HepG2 (cell line): ENCODE measurements at regions not wholly inside any gene's neighbourhood (a gene's known extent, or its start where the extent isn't known, plus 50 kb on each side); places are given as distances from the start of the nearest gene placed in this dataset.

Experiments
- AGO1 ChIP-seq: fragments of 200-400 bp; formaldehyde crosslinking; IDR thresholded peaks from 2 replicates; pipeline ENCODE4 v1.6.1; 2017; ENCODE audit warnings: mild to moderate bottlenecking, low read depth, low read length, moderate library complexity; ENCODE audit not compliant: poor library complexity, severe bottlenecking
- CREB1 ChIP-seq, 2 experiments: fragments of 450-650 bp in 1 of 2; IDR thresholded peaks; 2 replicates each; pipeline ENCODE4 v1.6.1; 2016 to 2017; ENCODE audit warnings: control low read depth in 1 of 2, mild to moderate bottlenecking in 1 of 2, missing compliant biosample characterization in 1 of 2, missing genetic modification characterization in 1 of 2
- GFI1 ChIP-seq: sonication (generic); formaldehyde crosslinking; IDR thresholded peaks from 2 replicates; pipeline ENCODE4 v1.5.0; 2020; ENCODE audit warnings: missing genetic modification reagents, mild to moderate bottlenecking, borderline replicate concordance
- KDM5A ChIP-seq: fragments of 200-600 bp; sonication (generic); IDR thresholded peaks from 2 replicates; pipeline ENCODE4 v1.7.0; 2018; ENCODE audit warnings: antibody characterized with exemption, mild to moderate bottlenecking, low read length, borderline replicate concordance
- KDM6A ChIP-seq: IDR thresholded peaks from 2 replicates; pipeline ENCODE4 v1.6.1; 2016; ENCODE audit warnings: low read depth
- KLF13 ChIP-seq: sonication (generic); formaldehyde crosslinking; IDR thresholded peaks from 2 replicates; pipeline ENCODE4 v1.4.0; 2020; ENCODE audit warnings: mild to moderate bottlenecking, missing genetic modification reagents
- MIER3 ChIP-seq: IDR thresholded peaks from 2 replicates; pipeline ENCODE4 v1.6.1; 2016; ENCODE audit warnings: missing compliant biosample characterization, borderline replicate concordance
- RARG ChIP-seq: sonication (generic); formaldehyde crosslinking; IDR thresholded peaks from 2 replicates; pipeline ENCODE4 v1.4.0; 2020; ENCODE audit warnings: low read depth, mild to moderate bottlenecking, missing genetic modification reagents
- SETDB1 ChIP-seq: sonication (generic); formaldehyde crosslinking; IDR thresholded peaks from 2 replicates; pipeline ENCODE4 v1.5.1; 2020; ENCODE audit warnings: missing genetic modification reagents, mild to moderate bottlenecking, borderline replicate concordance
- SMARCC2 ChIP-seq: fragments of 450-650 bp; IDR thresholded peaks from 2 replicates; pipeline ENCODE4 v1.6.1; 2017; ENCODE audit warnings: antibody characterized with exemption, mild to moderate bottlenecking
- SMARCE1 ChIP-seq: fragments of 450-650 bp; IDR thresholded peaks from 2 replicates; pipeline ENCODE4 v1.6.1; 2017; ENCODE audit warnings: borderline replicate concordance
- SOX13 ChIP-seq, 3 experiments: fragments of 450-650 bp in 1 of 3; sonication (generic) in 1 of 3; formaldehyde crosslinking in 1 of 3; IDR thresholded peaks in 2 of 3; conservative IDR thresholded peaks in 1 of 3; 2 replicates each; pipeline versions ENCODE4 v1.5.0 to v1.6.1; 2016 to 2020; ENCODE audit warnings: antibody characterized with exemption in 1 of 3, mild to moderate bottlenecking in 1 of 3, missing compliant biosample characterization in 1 of 3, missing genetic modification reagents in 1 of 3, moderate library complexity in 1 of 3
- TBL1XR1 ChIP-seq: fragments of 150-350 bp; IDR thresholded peaks from 2 replicates; pipeline ENCODE4 v1.6.1; 2014; ENCODE audit warnings: borderline replicate concordance, low read length; ENCODE audit not compliant: partially characterized antibody
- WIZ ChIP-seq: sonication (generic); formaldehyde crosslinking; IDR thresholded peaks from 2 replicates; pipeline ENCODE4 v1.5.1; 2020; ENCODE audit warnings: mild to moderate bottlenecking, missing genetic modification reagents
- ZBTB38 ChIP-seq: sonication (generic); formaldehyde crosslinking; IDR thresholded peaks from 2 replicates; pipeline ENCODE4 v1.5.1; 2020; ENCODE audit warnings: mild to moderate bottlenecking, missing genetic modification reagents
- ZNF20 ChIP-seq: sonication (generic); formaldehyde crosslinking; IDR thresholded peaks from 2 replicates; pipeline ENCODE4 v1.4.0; 2020; ENCODE audit warnings: mild to moderate bottlenecking, moderate library complexity, missing genetic modification reagents
- ZNF224 ChIP-seq: sonication (generic); formaldehyde crosslinking; IDR thresholded peaks from 2 replicates; pipeline ENCODE4 v1.5.0; 2020; ENCODE audit warnings: mild to moderate bottlenecking, missing genetic modification reagents
- ZNF230 ChIP-seq: sonication (generic); formaldehyde crosslinking; IDR thresholded peaks from 2 replicates; pipeline ENCODE4 v1.4.0; 2020; ENCODE audit warnings: mild to moderate bottlenecking, missing genetic modification reagents
- ZNF354B ChIP-seq: sonication (generic); formaldehyde crosslinking; IDR thresholded peaks from 2 replicates; pipeline ENCODE4 v1.8.0; 2022; ENCODE audit warnings: mild to moderate bottlenecking, missing genetic modification reagents
- ZNF557 ChIP-seq: sonication (generic); formaldehyde crosslinking; IDR thresholded peaks from 2 replicates; pipeline ENCODE4 v1.4.0; 2020; ENCODE audit warnings: missing genetic modification reagents
- ZNF569 ChIP-seq: sonication (generic); formaldehyde crosslinking; IDR thresholded peaks from 2 replicates; pipeline ENCODE4 v1.5.0; 2020; ENCODE audit warnings: mild to moderate bottlenecking, missing genetic modification reagents, moderate library complexity, borderline replicate concordance
- TF ChIP-seq, protein P1 (sequence below): sonication (generic); formaldehyde crosslinking; IDR thresholded peaks from 2 replicates; pipeline ENCODE4 v1.4.0; 2020; ENCODE audit warnings: low read depth, mild to moderate bottlenecking, missing genetic modification reagents
- TF ChIP-seq, protein P2 (sequence below): IDR thresholded peaks from 2 replicates; pipeline ENCODE4 v1.6.1; 2016; ENCODE audit warnings: missing compliant biosample characterization, missing genetic modification reagents, borderline replicate concordance
- TF ChIP-seq, protein P3 (sequence below): sonication (generic); formaldehyde crosslinking; IDR thresholded peaks from 2 replicates; pipeline ENCODE4 v1.8.1; 2022; ENCODE audit warnings: low read depth, mild to moderate bottlenecking, missing genetic modification reagents
- TF ChIP-seq, protein P4 (sequence below): sonication (generic); IDR thresholded peaks from 2 replicates; pipeline ENCODE4 v1.6.1; 2016; ENCODE audit warnings: low read depth, borderline replicate concordance

DNA sequence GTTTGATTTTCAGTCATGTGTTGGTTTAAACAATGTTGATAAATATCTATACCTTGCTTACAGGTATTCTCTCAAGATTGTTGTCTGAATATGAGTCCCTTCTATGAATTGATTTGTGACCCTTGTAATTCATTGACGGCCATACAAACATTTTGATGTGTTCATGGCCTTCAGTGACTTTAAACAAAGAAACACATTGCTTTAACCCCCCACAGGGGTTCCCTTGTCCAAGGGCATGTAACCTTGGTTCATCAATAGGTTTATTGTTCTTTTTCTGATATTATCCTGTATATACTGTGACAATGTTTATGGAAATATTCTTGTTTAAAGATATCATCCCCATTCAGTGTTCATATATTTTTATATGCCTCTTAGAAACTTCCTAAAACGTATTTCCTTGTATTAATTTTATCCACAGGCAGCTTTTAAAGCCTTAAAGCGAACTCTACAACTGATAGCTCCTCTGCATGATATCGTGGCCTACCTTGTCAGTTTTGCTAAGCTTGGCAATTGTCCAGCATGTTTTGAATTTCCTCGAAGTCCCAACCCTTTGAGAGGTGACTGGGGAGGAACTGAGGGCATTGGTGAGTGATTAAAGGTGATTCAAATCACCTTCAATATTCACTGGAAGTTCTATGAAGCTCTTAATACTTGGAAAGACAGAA lies 87.0 kb downstream of the CD164 start (continued):
- TF ChIP-seq, protein P1, sequence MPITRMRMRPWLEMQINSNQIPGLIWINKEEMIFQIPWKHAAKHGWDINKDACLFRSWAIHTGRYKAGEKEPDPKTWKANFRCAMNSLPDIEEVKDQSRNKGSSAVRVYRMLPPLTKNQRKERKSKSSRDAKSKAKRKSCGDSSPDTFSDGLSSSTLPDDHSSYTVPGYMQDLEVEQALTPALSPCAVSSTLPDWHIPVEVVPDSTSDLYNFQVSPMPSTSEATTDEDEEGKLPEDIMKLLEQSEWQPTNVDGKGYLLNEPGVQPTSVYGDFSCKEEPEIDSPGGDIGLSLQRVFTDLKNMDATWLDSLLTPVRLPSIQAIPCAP (CRISPR knock-in tag): no peak
- TF ChIP-seq SETDB1 (CRISPR knock-in tag) (no peak), SOX13 (IDR thresholded peaks at IDR 0.05) (peak; percentile 39; the same call in 1 of the 2 replicates), SOX13 (CRISPR knock-in tag; conservative IDR thresholded peaks at IDR 0.05 in 1 of 2, IDR thresholded peaks at IDR 0.05 in 1 of 2) (peak in 1 of 2 experiments; percentile 92; a peak in 2 of 4 replicates), GFI1 (CRISPR knock-in tag) (peak; percentile 42; the same call in 1 of the 2 replicates), KDM5A (no peak), ZNF230 (CRISPR knock-in tag) (no peak), ZNF354B (no peak), WIZ (CRISPR knock-in tag) (no peak), ZBTB38 (CRISPR knock-in tag) (no peak), TBL1XR1 (no peak), ZNF224 (CRISPR knock-in tag) (no peak), SMARCC2 (no peak), AGO1 (no peak), RARG (no peak), ZNF569 (CRISPR knock-in tag) (no peak), CREB1 (IDR thresholded peaks at IDR 0.05) (no peak), CREB1 (CRISPR knock-in tag; IDR thresholded peaks at IDR 0.05) (peak; percentile 50), MIER3 (no peak), KDM6A (no peak), ZNF20 (CRISPR knock-in tag) (no peak), KLF13 (CRISPR knock-in tag) (no peak), SMARCE1 (no peak), ZNF557 (CRISPR knock-in tag) (no peak)
- TF ChIP-seq, protein P2, sequence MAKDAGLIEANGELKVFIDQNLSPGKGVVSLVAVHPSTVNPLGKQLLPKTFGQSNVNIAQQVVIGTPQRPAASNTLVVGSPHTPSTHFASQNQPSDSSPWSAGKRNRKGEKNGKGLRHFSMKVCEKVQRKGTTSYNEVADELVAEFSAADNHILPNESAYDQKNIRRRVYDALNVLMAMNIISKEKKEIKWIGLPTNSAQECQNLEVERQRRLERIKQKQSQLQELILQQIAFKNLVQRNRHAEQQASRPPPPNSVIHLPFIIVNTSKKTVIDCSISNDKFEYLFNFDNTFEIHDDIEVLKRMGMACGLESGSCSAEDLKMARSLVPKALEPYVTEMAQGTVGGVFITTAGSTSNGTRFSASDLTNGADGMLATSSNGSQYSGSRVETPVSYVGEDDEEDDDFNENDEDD (CRISPR knock-in tag): no peak
- TF ChIP-seq, protein P3, sequence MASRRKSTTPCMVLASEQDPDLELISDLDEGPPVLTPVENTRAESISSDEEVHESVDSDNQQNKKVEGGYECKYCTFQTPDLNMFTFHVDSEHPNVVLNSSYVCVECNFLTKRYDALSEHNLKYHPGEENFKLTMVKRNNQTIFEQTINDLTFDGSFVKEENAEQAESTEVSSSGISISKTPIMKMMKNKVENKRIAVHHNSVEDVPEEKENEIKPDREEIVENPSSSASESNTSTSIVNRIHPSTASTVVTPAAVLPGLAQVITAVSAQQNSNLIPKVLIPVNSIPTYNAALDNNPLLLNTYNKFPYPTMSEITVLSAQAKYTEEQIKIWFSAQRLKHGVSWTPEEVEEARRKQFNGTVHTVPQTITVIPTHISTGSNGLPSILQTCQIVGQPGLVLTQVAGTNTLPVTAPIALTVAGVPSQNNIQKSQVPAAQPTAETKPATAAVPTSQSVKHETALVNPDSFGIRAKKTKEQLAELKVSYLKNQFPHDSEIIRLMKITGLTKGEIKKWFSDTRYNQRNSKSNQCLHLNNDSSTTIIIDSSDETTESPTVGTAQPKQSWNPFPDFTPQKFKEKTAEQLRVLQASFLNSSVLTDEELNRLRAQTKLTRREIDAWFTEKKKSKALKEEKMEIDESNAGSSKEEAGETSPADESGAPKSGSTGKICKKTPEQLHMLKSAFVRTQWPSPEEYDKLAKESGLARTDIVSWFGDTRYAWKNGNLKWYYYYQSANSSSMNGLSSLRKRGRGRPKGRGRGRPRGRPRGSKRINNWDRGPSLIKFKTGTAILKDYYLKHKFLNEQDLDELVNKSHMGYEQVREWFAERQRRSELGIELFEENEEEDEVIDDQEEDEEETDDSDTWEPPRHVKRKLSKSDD: no peak
- TF ChIP-seq, protein P4, sequence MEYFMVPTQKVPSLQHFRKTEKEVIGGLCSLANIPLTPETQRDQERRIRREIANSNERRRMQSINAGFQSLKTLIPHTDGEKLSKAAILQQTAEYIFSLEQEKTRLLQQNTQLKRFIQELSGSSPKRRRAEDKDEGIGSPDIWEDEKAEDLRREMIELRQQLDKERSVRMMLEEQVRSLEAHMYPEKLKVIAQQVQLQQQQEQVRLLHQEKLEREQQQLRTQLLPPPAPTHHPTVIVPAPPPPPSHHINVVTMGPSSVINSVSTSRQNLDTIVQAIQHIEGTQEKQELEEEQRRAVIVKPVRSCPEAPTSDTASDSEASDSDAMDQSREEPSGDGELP: no peak
